Testis (tissue), 2 donors: ENCODE measurements at regions not wholly inside any gene's neighbourhood (a gene's known extent, or its start where the extent isn't known, plus 50 kb on each side); places are given as distances from the start of the nearest gene placed in this dataset.

Experiments used
- POLR2A ChIP-seq: fragments of 450-650 bp; IDR thresholded peaks from one replicate; pipeline ENCODE4 v1.6.1; 2017; ENCODE audit warnings: antibody characterized with exemption, mild to moderate bottlenecking, moderate library complexity
- TF ChIP-seq, protein P1 (sequence below), 3 experiments: fragments of 450-650 bp in 2 of 3; fragments of 200-600 bp in 1 of 3; sonication (generic) in 1 of 3; IDR thresholded peaks; one replicate each; pipeline ENCODE4 v1.5.1; 2016 to 2019; ENCODE audit warnings: antibody characterized with exemption in 3 of 3, mild to moderate bottlenecking in 2 of 3, moderate library complexity in 1 of 3

DNA sequence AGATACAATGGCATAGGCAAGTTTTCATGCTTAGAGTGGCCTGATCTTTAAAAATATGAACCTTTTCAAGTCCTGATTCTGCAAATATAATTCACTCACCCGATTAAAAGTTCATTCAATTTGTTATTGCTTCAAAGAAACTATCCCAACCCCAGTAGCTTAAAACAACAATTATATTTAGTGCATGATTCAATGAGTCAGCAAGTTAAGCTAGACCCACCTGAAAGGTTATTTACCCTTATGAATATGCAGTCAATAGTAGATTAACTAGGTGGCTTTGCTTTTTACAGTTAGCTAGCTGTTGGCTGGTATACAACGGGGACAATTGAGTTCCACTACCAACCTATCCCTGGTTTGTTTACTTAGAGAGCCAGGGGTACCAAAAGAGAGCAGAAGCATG, 95.6 kb upstream of the ANKEF1 start:
- TF ChIP-seq POLR2A = no peak
- TF ChIP-seq, protein P1, sequence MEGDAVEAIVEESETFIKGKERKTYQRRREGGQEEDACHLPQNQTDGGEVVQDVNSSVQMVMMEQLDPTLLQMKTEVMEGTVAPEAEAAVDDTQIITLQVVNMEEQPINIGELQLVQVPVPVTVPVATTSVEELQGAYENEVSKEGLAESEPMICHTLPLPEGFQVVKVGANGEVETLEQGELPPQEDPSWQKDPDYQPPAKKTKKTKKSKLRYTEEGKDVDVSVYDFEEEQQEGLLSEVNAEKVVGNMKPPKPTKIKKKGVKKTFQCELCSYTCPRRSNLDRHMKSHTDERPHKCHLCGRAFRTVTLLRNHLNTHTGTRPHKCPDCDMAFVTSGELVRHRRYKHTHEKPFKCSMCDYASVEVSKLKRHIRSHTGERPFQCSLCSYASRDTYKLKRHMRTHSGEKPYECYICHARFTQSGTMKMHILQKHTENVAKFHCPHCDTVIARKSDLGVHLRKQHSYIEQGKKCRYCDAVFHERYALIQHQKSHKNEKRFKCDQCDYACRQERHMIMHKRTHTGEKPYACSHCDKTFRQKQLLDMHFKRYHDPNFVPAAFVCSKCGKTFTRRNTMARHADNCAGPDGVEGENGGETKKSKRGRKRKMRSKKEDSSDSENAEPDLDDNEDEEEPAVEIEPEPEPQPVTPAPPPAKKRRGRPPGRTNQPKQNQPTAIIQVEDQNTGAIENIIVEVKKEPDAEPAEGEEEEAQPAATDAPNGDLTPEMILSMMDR (IDR thresholded peaks at IDR 0.05) = no peak
